ENCODE measurements at regions not wholly inside any gene's neighbourhood (a gene's known extent, or its start where the extent isn't known, plus 50 kb on each side); places are given as distances from the start of the nearest gene placed in this dataset.
"Not testable (repeated sequence)": the region's sequence is repeated elsewhere in the genome, so short reads cannot be mapped to it uniquely, and the experiment has no call there.

DNA sequence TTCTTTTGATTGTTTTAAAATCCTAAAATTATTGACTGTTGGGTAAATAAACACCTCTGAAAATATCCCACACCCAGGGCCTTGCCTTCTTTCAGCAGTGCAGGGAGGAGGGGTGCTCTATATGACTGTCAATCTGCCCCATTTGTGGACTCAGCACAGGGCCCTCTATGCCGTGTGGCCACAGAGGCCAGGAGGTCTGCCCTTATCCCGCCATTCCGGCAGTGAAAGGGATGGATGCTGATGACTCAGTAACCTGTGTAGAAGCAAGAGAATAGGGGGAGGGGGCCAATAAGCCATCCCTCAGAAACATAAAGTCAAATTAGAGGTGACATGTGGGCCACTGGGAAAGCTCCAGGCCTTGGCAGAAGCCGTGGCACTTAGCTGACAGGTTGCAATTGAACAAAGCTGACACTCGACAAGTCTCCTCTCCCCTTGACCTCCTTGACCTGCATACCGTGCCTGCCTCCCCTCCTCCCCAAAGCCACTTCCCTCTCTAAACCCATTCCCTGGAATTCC is 281.4 kb upstream of the DYNLRB2 start:
- no peaks in the 10 kb centered on the region for H3K4me1 Mint-ChIP-seq
- TF ChIP-seq, protein P1, sequence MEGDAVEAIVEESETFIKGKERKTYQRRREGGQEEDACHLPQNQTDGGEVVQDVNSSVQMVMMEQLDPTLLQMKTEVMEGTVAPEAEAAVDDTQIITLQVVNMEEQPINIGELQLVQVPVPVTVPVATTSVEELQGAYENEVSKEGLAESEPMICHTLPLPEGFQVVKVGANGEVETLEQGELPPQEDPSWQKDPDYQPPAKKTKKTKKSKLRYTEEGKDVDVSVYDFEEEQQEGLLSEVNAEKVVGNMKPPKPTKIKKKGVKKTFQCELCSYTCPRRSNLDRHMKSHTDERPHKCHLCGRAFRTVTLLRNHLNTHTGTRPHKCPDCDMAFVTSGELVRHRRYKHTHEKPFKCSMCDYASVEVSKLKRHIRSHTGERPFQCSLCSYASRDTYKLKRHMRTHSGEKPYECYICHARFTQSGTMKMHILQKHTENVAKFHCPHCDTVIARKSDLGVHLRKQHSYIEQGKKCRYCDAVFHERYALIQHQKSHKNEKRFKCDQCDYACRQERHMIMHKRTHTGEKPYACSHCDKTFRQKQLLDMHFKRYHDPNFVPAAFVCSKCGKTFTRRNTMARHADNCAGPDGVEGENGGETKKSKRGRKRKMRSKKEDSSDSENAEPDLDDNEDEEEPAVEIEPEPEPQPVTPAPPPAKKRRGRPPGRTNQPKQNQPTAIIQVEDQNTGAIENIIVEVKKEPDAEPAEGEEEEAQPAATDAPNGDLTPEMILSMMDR (IDR thresholded peaks at IDR 0.05; ENCODE audit: unreplicated experiment), result no peak
- H3K9me3 Mint-ChIP-seq, result no peaks in the 10 kb centered on the region
- H3K27me3 Mint-ChIP-seq (ENCODE audit: low read depth), result peaks cover 15% of the 10 kb centered on the region
- H3K4me3 Mint-ChIP-seq, result no peak overlapping the region
- no peaks in the 10 kb centered on the region for H3K36me3 Mint-ChIP-seq
- DNase-seq (ENCODE audit: low spot score in 2 of 2, unreplicated experiment in 2 of 2), result no peak
- H3K27ac Mint-ChIP-seq, result no peak overlapping the region

GRCh38 chr16:80258407-80258806 is 282.4 kb upstream of the DYNLRB2 start:
- Mint-ChIP-seq H3K4me1 (no peaks in the 10 kb centered on the region), H3K27me3 (ENCODE audit: low read depth) (peaks cover 17% of the 10 kb centered on the region), H3K4me3 (no peak overlapping the region), H3K36me3 (no peaks in the 10 kb centered on the region), H3K9me3 (no peaks in the 10 kb centered on the region), H3K27ac (no peak overlapping the region)
- TF ChIP-seq, protein P1 (IDR thresholded peaks at IDR 0.05; ENCODE audit: unreplicated experiment), result no peak
- DNase-seq (ENCODE audit: low spot score in 2 of 2, unreplicated experiment in 2 of 2), result no peak

- no peak for DNase-seq (ENCODE audit: low spot score in 2 of 2, unreplicated experiment in 2 of 2)
- H3K36me3 Mint-ChIP-seq, result no peaks in the 10 kb centered on the region
- H3K27me3 Mint-ChIP-seq (ENCODE audit: low read depth), result peaks cover 22% of the 10 kb centered on the region
- H3K9me3 Mint-ChIP-seq, result no peaks in the 10 kb centered on the region
- H3K4me1 Mint-ChIP-seq, result no peaks in the 10 kb centered on the region
- TF ChIP-seq, protein P1 (IDR thresholded peaks at IDR 0.05; ENCODE audit: unreplicated experiment), result no peak
- no peak overlapping the region for H3K4me3 Mint-ChIP-seq
- no peak overlapping the region for H3K27ac Mint-ChIP-seq
Observed at GRCh38 chr16:80254970-80255369, 285.8 kb upstream of the DYNLRB2 start.

DNA sequence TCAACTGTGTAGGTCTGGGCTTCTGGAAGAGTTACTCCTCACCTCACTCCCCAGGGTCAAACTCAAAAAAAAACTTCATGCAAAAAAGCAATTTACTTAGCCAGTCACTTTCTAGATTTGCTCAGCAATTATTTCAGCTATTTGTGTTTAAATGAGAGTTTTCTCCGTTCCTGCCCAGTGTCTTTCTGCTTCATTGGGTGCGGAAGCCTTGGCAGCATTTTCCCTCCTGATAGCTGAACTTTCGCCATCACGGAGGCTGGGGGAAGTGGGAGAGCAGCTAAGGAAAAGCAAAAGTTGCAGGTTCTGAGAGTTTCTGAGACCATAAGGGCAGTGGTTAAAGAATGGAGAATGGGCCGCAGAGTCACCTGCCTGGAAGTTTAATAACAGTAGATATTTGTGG is 287.1 kb upstream of the DYNLRB2 start:
- DNase-seq (ENCODE audit: low spot score in 2 of 2, unreplicated experiment in 2 of 2), result no peak
- Mint-ChIP-seq H3K4me3 (no peak overlapping the region), H3K36me3 (no peaks in the 10 kb centered on the region), H3K27me3 (ENCODE audit: low read depth) (peaks cover 19% of the 10 kb centered on the region), H3K27ac (no peak overlapping the region), H3K4me1 (no peaks in the 10 kb centered on the region), H3K9me3 (no peaks in the 10 kb centered on the region)
- TF ChIP-seq, protein P1 (IDR thresholded peaks at IDR 0.05; ENCODE audit: unreplicated experiment), result no peak

GRCh38 chr16:80250381-80250780 is 290.4 kb upstream of the DYNLRB2 start:
- DNase-seq (ENCODE audit: low spot score in 2 of 2, unreplicated experiment in 2 of 2), result no peak
- peaks cover 19% of the 10 kb centered on the region for H3K27me3 Mint-ChIP-seq (ENCODE audit: low read depth)
- H3K4me1 Mint-ChIP-seq, result no peaks in the 10 kb centered on the region

DNA sequence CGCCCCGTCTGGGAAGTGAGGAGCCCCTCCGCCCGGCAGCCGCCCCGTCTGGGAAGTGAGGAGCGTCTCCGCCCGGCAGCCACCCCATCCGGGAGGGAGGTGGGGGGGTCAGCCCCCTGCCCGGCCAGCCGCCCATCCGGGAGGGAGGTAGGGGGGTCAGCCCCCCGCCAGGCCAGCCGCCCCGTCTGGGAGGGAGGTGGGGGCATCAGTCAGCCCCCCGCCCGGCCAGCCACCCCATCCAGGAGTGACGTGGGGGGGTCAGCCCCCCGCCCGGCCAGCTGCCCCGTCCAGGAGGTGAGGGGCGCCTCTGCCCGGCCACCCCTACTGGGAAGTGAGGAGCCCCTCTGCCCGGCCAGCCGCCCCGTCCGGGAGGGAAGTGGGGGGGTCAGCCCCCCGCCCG is 297.5 kb upstream of the DYNLRB2 start:
- not testable (repeated sequence) for H3K4me1 Mint-ChIP-seq; DNase-seq (ENCODE audit: low spot score in 2 of 2, unreplicated experiment in 2 of 2); H3K36me3 Mint-ChIP-seq; H3K4me3 Mint-ChIP-seq; H3K27ac Mint-ChIP-seq; H3K27me3 Mint-ChIP-seq (ENCODE audit: low read depth)
- peaks cover 22% of the 10 kb centered on the region for H3K9me3 Mint-ChIP-seq

More at GRCh38 chr16:80250381-80250780, 290.4 kb upstream of the DYNLRB2 start:
- Mint-ChIP-seq H3K9me3 (peaks cover under 1% of the 10 kb centered on the region), H3K4me3 (no peak overlapping the region), H3K36me3 (no peaks in the 10 kb centered on the region), H3K27ac (no peak overlapping the region)
- TF ChIP-seq, protein P1 (IDR thresholded peaks at IDR 0.05; ENCODE audit: unreplicated experiment), result no peak

- H3K4me3 Mint-ChIP-seq; H3K36me3 Mint-ChIP-seq; H3K27me3 Mint-ChIP-seq (ENCODE audit: low read depth); H3K4me1 Mint-ChIP-seq; H3K27ac Mint-ChIP-seq; DNase-seq (ENCODE audit: low spot score in 2 of 2, unreplicated experiment in 2 of 2): not testable (repeated sequence)
- H3K9me3 Mint-ChIP-seq, result peaks cover 24% of the 10 kb centered on the region
Observed at GRCh38 chr16:80242279-80242678, 298.5 kb upstream of the DYNLRB2 start.
